GM23338 (cell line): ENCODE measurements at regions not wholly inside any gene's neighbourhood (a gene's known extent, or its start where the extent isn't known, plus 50 kb on each side); places are given as distances from the start of the nearest gene placed in this dataset.

Experiments
- CREB1 ChIP-seq: fragments of 250-450 bp; sonication (Bioruptor Pico); IDR thresholded peaks from 2 replicates; pipeline ENCODE4 v1.5.0; 2020; ENCODE audit warnings: low read depth, mild to moderate bottlenecking, moderate library complexity
- CTCF ChIP-seq, 2 experiments: fragments of 200-600 bp in 1 of 2; sonication (generic) in 1 of 2; conservative IDR thresholded peaks; 2 replicates each; pipeline versions ENCODE4 v1.5.1 to v1.6.1; 2016 to 2017; ENCODE audit warnings: antibody characterized with exemption in 2 of 2, low read depth in 2 of 2, mild to moderate bottlenecking in 2 of 2, moderate library complexity in 1 of 2
- ETS1 ChIP-seq: IDR thresholded peaks from 2 replicates; pipeline ENCODE4 v1.6.1; 2016; ENCODE audit warnings: antibody characterized with exemption
- EZH2 ChIP-seq: fragments of 200-600 bp; sonication (generic); IDR thresholded peaks from one replicate; pipeline ENCODE4 v1.8.0; 2017; ENCODE audit warnings: antibody characterized with exemption, mild to moderate bottlenecking, low read depth; ENCODE audit not compliant: unreplicated experiment
- EZH2phosphoT487 ChIP-seq: fragments of 200-600 bp; sonication (generic); IDR thresholded peaks from one replicate; pipeline ENCODE4 v1.8.1; 2018; ENCODE audit warnings: antibody characterized with exemption; ENCODE audit not compliant: unreplicated experiment
- NANOG ChIP-seq: IDR thresholded peaks from 2 replicates; pipeline ENCODE4 v1.6.1; 2016; ENCODE audit warnings: antibody characterized with exemption, borderline replicate concordance
- POLR2AphosphoS5 ChIP-seq: IDR thresholded peaks from 2 replicates; pipeline ENCODE4 v1.6.1; 2016; ENCODE audit warnings: antibody characterized with exemption, low read depth
- REST ChIP-seq: IDR thresholded peaks from one replicate; pipeline ENCODE4 v1.6.1; 2018; ENCODE audit warnings: antibody characterized with exemption; ENCODE audit not compliant: unreplicated experiment
- STAT1 ChIP-seq: IDR thresholded peaks from one replicate; pipeline ENCODE4 v1.6.1; 2016; ENCODE audit warnings: antibody characterized with exemption; ENCODE audit not compliant: unreplicated experiment
- ZNF331 ChIP-seq: fragments of 250-450 bp; sonication (Bioruptor Pico); IDR thresholded peaks from 2 replicates; pipeline ENCODE4 v1.5.0; 2020; ENCODE audit warnings: low read depth, mild to moderate bottlenecking, moderate library complexity
- ZNF462 ChIP-seq: fragments of 250-450 bp; sonication (Bioruptor Pico); IDR thresholded peaks from 2 replicates; pipeline ENCODE4 v1.5.0; 2020; ENCODE audit warnings: mild to moderate bottlenecking, moderate library complexity

- TF ChIP-seq CTCF (conservative IDR thresholded peaks at IDR 0.05; ENCODE audit: low read depth in 2 of 2) (no peak), EZH2 (no peak), STAT1 (no peak), CREB1 (no peak), REST (no peak), POLR2AphosphoS5 (no peak), EZH2phosphoT487 (no peak), ETS1 (no peak), NANOG (no peak), ZNF331 (CRISPR knock-in tag) (no peak), ZNF462 (no peak)
Measured at GRCh38 chr18:77980275-77980674, 730.6 kb downstream of the GALR1 start.
